Esophagus muscularis mucosa (tissue), 4 donors: ENCODE measurements at regions not wholly inside any gene's neighbourhood (a gene's known extent, or its start where the extent isn't known, plus 50 kb on each side); places are given as distances from the start of the nearest gene placed in this dataset.
"Not testable (repeated sequence)": the region's sequence is repeated elsewhere in the genome, so short reads cannot be mapped to it uniquely, and the experiment has no call there.

Experiments used
- DNase-seq: peaks from one replicate; pipeline ENCODE4 v3.0.0-alpha.2; 2017; ENCODE audit errors: extremely low spot score
- H3K27ac ChIP-seq, 4 donors: fragments of 200-600 bp; sonication (generic); replicated peaks in 1 of 4; 1 replicate in 3 of 4; 2 replicates in 1 of 4; pipeline ENCODE4 v1.5.1; 2016 to 2019; ENCODE audit warnings: mild to moderate bottlenecking in 1 of 4
- H3K27me3 ChIP-seq, 4 donors: fragments of 200-600 bp; sonication (generic); one replicate each; pipeline versions ENCODE4 v1.5.1 to v1.6.0; 2016 to 2019
- H3K36me3 ChIP-seq, 4 donors: fragments of 200-600 bp; sonication (generic); one replicate each; pipeline ENCODE4 v1.5.1; 2016 to 2019
- H3K4me1 ChIP-seq, 4 donors: fragments of 200-600 bp; sonication (generic); one replicate each; pipeline ENCODE4 v1.5.1; 2016 to 2019
- H3K4me3 ChIP-seq, 4 donors: fragments of 200-600 bp; sonication (generic); 1 replicate in 2 of 4; 2 replicates in 2 of 4; pipeline ENCODE4 v1.5.1; 2016 to 2019; ENCODE audit warnings: mild to moderate bottlenecking in 4 of 4, moderate library complexity in 1 of 4
- H3K9me3 ChIP-seq, 4 donors: fragments of 200-600 bp; sonication (generic); 1 replicate in 3 of 4; 2 replicates in 1 of 4; pipeline ENCODE4 v1.5.1; 2016 to 2019
- WGBS: methylation state at CpG from one replicate; pipeline ENCODE4 v1.1.5; 2018; 5-methylcytosine and 5-hydroxymethylcytosine counted together
- intact Hi-C: fragments of 100-400 bp; cut with DNase I; formaldehyde crosslinking; loops from one replicate; pipeline ENCODE4 v1.15.1; 2023
- small RNA-seq, 3 donors: library from RNA; depleted of rRNA; stranded (forward); fragments of <200 nt; gene quantifications; one replicate each; pipeline ENCODE3, GENCODE V24; 2016

GRCh38 chrY:18855184-18855583 lies 81.6 kb upstream of the HSFY2 start:
- H3K27ac ChIP-seq, DNase-seq, H3K4me1 ChIP-seq, H3K4me3 ChIP-seq, H3K27me3 ChIP-seq, H3K36me3 ChIP-seq, H3K9me3 ChIP-seq, intact Hi-C loops: not testable (repeated sequence)
- WGBS: no CpG with 5 or more reads among the region's 2 CpGs

- DNase-seq, H3K27me3 ChIP-seq, H3K36me3 ChIP-seq, H3K9me3 ChIP-seq, H3K4me3 ChIP-seq, H3K4me1 ChIP-seq, H3K27ac ChIP-seq, intact Hi-C loops: not testable (repeated sequence)
- WGBS: no CpG with 5 or more reads among the region's 4 CpGs
These were observed 79.8 kb upstream of the HSFY2 start for GRCh38 chrY:18853323-18853722.

DNA sequence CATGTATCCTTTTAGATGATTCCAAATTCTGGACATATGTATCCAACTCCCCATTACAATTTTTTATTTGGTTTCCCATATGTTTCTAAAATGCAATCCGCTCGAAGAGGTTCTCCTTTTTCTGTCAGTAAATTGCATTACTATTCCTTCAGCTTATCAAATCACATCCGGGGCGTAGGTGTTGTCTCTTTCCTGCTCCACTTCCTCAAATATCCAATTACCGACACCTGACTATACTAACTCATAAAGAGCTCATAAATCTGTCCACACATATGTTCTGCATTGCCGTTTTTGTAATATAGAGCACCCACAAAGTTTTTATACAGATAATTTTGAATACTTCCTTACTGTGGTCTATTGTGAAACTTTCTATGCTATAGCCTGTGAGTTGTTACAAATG lies 63.1 kb upstream of the HSFY2 start:
- no CpG with 5 or more reads among the region's 6 CpGs for WGBS
- intact Hi-C loops, DNase-seq: not testable (repeated sequence)

More for the DNA sequence above, 63.1 kb upstream of the HSFY2 start:
- not testable (repeated sequence) for H3K9me3 ChIP-seq, H3K4me3 ChIP-seq, H3K27ac ChIP-seq, H3K36me3 ChIP-seq, H3K4me1 ChIP-seq, H3K27me3 ChIP-seq

Small RNA genes lying in the stretch of these regions (small RNA-seq; reads per million reads assigned to genes)
- 0 reads per million in 3 donors for gene CD24P4
- 0 reads per million in 3 donors for gene MTCYBP2
- gene RNU6-255P: 0 reads per million in 3 donors
